ENCODE measurements at regions not wholly inside any gene's neighbourhood (a gene's known extent, or its start where the extent isn't known, plus 50 kb on each side); places are given as distances from the start of the nearest gene placed in this dataset.

DNA sequence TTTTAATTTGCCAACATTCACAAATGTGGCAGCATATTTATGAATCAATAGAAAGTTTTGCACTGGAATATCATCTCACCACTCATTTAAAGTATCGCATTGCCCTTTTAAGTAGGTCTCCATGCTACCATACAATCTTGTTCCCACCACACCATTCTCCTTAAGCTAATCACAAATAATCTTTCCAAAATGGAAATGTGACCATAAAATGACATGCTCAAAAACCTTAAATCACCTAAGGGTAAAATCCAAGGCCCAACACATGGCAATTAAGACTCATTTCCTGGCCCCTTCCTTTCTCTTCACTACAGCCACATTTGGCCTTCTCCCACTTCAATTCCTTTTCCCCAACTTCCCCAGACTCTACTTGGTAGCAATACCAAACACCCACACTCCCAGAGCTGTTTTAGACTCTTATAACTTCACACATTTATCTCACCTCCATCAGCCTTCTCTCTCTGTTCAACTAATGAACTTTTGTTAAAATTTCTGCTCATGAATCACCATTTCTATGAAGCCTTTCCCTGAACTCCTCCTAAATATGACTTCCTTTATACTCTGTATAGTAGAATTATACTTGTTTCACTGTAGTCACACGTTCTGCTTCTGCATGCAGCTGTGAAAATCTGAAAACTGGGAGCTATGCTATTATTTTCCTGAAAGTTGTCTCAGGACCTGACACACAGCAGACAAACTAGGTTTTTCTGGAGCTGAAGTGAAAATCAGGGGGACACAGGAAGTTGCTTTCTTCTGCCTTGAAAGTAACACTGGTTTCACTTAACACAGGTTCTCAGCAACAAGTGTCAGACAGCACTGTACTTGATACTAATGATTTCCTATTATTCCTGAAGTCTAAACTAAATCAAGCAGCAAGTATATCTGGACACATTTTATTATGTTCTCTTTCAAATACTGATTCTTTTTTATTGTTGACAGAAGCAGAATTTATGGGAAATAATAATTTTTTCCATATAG is 303.9 kb downstream of the ZEB2 start:
- TF ChIP-seq, protein P1, sequence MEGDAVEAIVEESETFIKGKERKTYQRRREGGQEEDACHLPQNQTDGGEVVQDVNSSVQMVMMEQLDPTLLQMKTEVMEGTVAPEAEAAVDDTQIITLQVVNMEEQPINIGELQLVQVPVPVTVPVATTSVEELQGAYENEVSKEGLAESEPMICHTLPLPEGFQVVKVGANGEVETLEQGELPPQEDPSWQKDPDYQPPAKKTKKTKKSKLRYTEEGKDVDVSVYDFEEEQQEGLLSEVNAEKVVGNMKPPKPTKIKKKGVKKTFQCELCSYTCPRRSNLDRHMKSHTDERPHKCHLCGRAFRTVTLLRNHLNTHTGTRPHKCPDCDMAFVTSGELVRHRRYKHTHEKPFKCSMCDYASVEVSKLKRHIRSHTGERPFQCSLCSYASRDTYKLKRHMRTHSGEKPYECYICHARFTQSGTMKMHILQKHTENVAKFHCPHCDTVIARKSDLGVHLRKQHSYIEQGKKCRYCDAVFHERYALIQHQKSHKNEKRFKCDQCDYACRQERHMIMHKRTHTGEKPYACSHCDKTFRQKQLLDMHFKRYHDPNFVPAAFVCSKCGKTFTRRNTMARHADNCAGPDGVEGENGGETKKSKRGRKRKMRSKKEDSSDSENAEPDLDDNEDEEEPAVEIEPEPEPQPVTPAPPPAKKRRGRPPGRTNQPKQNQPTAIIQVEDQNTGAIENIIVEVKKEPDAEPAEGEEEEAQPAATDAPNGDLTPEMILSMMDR (IDR thresholded peaks at IDR 0.05), result no peak
- TF ChIP-seq POLR2AphosphoS5 (IDR thresholded peaks at IDR 0.05), result no peak

All from upper lobe of left lung (tissue), 4 donors.